Upper lobe of left lung (tissue), 6 donors: ENCODE measurements at regions not wholly inside any gene's neighbourhood (a gene's known extent, or its start where the extent isn't known, plus 50 kb on each side); places are given as distances from the start of the nearest gene placed in this dataset.

Experiments
- ATAC-seq, 2 donors: fragments of 200-7000 bp; cut with Tn5 transposase; one replicate each; pipeline ENCODE4 v1.9.1; 2022; ENCODE audit warnings: mild to moderate bottlenecking in 2 of 2, moderate library complexity in 2 of 2; ENCODE audit not compliant: low FRiP score in 2 of 2
- DNase-seq, 2 donors: peaks; one replicate each; pipeline ENCODE4 v3.0.0-alpha.2; 2019 to 2020
- H3K27ac ChIP-seq, 4 donors: fragments of 200-600 bp; sonication (generic); one replicate each; pipeline ENCODE4 v1.5.1; 2016 to 2019
- H3K27me3 ChIP-seq, 4 donors: fragments of 200-600 bp; sonication (generic); one replicate each; pipeline ENCODE4 v1.5.1; 2017 to 2019
- H3K36me3 ChIP-seq, 4 donors: fragments of 200-600 bp; sonication (generic); one replicate each; pipeline ENCODE4 v1.5.1; 2016 to 2019
- H3K4me1 ChIP-seq, 4 donors: fragments of 200-600 bp; sonication (generic); one replicate each; pipeline ENCODE4 v1.5.1; 2018 to 2019
- H3K4me3 ChIP-seq, 4 donors: fragments of 200-600 bp; sonication (generic); one replicate each; pipeline ENCODE4 v1.5.1; 2017 to 2019; ENCODE audit warnings: mild to moderate bottlenecking in 2 of 4, moderate library complexity in 1 of 4
- H3K9me3 ChIP-seq, 4 donors: fragments of 200-600 bp; sonication (generic); one replicate each; pipeline ENCODE4 v1.5.1; 2018 to 2019
- EP300 ChIP-seq, 4 donors: sonication (generic); formaldehyde crosslinking; IDR thresholded peaks; one replicate each; pipeline ENCODE4 v1.5.1; 2017; ENCODE audit warnings: antibody characterized with exemption in 4 of 4, control low read depth in 2 of 4
- POLR2A ChIP-seq, 4 donors: fragments of 450-650 bp; IDR thresholded peaks; one replicate each; pipeline ENCODE4 v1.5.1; 2016 to 2017; ENCODE audit warnings: antibody characterized with exemption in 4 of 4, mild to moderate bottlenecking in 2 of 4
- POLR2AphosphoS5 ChIP-seq, 2 donors: sonication (generic); formaldehyde crosslinking; IDR thresholded peaks; one replicate each; pipeline ENCODE4 v1.5.1; 2017; ENCODE audit warnings: antibody characterized with exemption in 2 of 2
- WGBS, 2 donors: methylation state at CpG; one replicate each; pipeline ENCODE4 v1.1.5; 2017 to 2018; 5-methylcytosine and 5-hydroxymethylcytosine counted together
- TF ChIP-seq, protein P1 (sequence below), 6 experiments: fragments of 450-650 bp in 4 of 6; fragments of 200-600 bp in 2 of 6; sonication (generic) in 2 of 6; IDR thresholded peaks; one replicate each; pipeline ENCODE4 v1.5.1; 2016 to 2019; ENCODE audit warnings: antibody characterized with exemption in 6 of 6
- donor health status: DM: no; HTN: no; CAD: no; lungs with moderate emphysema.
- donor health status: DM: no; HTN: yes; CAD: no; lungs with severe emphysema.

DNA sequence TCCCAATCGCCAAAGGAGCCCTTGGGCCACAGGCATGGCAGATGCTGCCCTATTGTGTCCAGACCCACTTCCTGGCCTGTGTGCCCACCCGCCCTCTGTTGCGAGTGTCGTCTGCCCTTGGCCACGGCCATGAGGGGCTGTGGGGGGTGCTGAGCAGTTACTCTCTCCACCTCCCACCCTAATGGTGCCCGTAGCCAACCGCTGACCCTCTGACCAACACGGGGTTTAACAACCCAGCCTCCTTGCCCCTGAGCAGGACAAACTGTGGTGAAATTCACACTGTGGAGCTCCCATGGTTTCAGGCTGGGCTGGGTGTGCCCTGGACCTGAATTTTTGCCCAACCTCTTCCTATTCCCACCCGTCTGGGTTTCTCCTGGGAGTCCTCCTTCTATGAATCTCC is 145.7 kb upstream of the HDAC4 start:
- no peaks in the 10 kb centered on the region for H3K27me3 ChIP-seq
- no peaks in the 10 kb centered on the region for H3K9me3 ChIP-seq
- H3K27ac ChIP-seq: no peak overlapping the region
- TF ChIP-seq, protein P1, sequence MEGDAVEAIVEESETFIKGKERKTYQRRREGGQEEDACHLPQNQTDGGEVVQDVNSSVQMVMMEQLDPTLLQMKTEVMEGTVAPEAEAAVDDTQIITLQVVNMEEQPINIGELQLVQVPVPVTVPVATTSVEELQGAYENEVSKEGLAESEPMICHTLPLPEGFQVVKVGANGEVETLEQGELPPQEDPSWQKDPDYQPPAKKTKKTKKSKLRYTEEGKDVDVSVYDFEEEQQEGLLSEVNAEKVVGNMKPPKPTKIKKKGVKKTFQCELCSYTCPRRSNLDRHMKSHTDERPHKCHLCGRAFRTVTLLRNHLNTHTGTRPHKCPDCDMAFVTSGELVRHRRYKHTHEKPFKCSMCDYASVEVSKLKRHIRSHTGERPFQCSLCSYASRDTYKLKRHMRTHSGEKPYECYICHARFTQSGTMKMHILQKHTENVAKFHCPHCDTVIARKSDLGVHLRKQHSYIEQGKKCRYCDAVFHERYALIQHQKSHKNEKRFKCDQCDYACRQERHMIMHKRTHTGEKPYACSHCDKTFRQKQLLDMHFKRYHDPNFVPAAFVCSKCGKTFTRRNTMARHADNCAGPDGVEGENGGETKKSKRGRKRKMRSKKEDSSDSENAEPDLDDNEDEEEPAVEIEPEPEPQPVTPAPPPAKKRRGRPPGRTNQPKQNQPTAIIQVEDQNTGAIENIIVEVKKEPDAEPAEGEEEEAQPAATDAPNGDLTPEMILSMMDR (IDR thresholded peaks at IDR 0.05): no peak
- no peak for TF ChIP-seq POLR2A (IDR thresholded peaks at IDR 0.05)
- no peak for TF ChIP-seq POLR2AphosphoS5 (IDR thresholded peaks at IDR 0.05)
- no peak for TF ChIP-seq EP300 (IDR thresholded peaks at IDR 0.05)
- WGBS, 2 donors: 73 to 93% methylated on average over 5 to 9 of the region's 9 CpGs
- no peak overlapping the region for H3K4me3 ChIP-seq
- no peaks in the 10 kb centered on the region for H3K36me3 ChIP-seq
- ATAC-seq: no peak
- DNase-seq: no peak
- H3K4me1 ChIP-seq: no peaks in the 10 kb centered on the region

DNA sequence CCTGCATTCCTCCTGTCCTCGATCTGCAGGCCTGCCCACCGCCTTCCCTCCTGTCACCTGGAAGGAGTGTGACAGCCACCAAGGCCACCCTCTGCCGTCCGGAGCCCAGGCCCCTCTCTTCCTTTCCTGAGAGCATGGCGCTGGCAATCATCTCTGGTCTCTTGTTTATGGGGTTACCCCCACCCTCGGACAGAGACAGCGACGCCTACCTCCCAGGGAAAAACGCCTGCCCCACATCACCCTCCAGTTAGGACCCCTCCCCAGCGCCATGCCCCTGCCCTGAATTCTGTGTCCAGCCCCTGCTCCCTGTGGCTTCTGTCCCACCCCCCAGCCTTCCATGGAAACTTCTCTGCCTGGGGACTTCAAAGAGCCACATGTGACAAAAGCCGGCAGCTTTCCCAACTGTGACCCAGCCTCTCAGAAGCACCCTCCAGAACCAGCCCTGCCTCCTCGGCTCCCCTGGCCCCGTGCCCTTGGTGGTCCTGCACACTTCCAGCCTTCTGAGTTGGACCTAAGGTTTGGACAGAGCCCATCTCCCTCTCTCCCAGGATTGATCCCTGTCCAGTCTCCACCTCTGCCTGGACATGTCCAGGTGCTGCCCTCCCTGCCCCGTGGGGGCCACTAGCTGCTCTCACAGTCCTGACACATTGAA is 145.0 kb upstream of the HDAC4 start:
- Histone ChIP-seq H3K27ac (no peak overlapping the region), H3K4me1 (no peaks in the 10 kb centered on the region), H3K36me3 (no peaks in the 10 kb centered on the region), H3K27me3 (no peaks in the 10 kb centered on the region), H3K9me3 (no peaks in the 10 kb centered on the region), H3K4me3 (no peak overlapping the region)
- ATAC-seq (no peak), DNase-seq (no peak)
- 85 to 89% methylated on average over 10 to 14 of the region's 14 CpGs for WGBS, 2 donors
- TF ChIP-seq POLR2A (IDR thresholded peaks at IDR 0.05): no peak
- no peak for TF ChIP-seq POLR2AphosphoS5 (IDR thresholded peaks at IDR 0.05)
- no peak for TF ChIP-seq EP300 (IDR thresholded peaks at IDR 0.05)
- TF ChIP-seq, protein P1 (IDR thresholded peaks at IDR 0.05): no peak

DNA sequence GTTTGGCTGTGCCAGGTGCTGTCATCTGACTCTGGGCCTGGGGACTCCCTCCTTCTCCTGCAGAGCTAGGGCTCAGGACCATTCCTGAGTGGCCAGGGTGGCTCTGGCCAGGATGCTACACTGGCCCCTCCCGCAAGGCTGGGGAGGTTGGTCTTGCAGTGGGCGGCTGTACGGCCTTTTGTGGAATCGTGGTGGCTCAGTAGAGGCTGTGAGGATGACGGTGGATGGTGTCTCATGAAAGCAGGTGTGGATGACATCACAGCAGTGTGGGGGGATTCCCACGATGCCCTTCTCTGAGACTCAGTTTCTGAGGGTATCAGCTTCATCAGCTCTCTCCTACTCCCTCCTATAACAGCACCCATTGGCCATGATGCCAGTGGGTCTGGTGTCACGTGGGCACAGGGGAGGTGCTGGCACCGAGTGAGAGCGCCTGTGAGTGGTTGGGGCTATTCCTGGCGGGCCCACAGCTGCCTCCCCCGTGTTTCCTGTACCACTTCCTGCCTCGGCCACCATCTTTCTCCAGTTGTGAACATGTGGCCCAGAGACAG is 144.2 kb upstream of the HDAC4 start:
- no peak for TF ChIP-seq POLR2A (IDR thresholded peaks at IDR 0.05)
- TF ChIP-seq, protein P1 (IDR thresholded peaks at IDR 0.05): no peak
- TF ChIP-seq POLR2AphosphoS5 (IDR thresholded peaks at IDR 0.05): no peak
- TF ChIP-seq EP300 (IDR thresholded peaks at IDR 0.05): no peak
- Histone ChIP-seq H3K9me3 (no peaks in the 10 kb centered on the region), H3K36me3 (no peaks in the 10 kb centered on the region), H3K4me1 (no peaks in the 10 kb centered on the region), H3K27ac (no peak overlapping the region), H3K27me3 (no peaks in the 10 kb centered on the region), H3K4me3 (no peak overlapping the region)
- ATAC-seq: no peak
- no peak for DNase-seq
- 72 to 73% methylated on average over 10 to 11 of the region's 12 CpGs for WGBS, 2 donors

DNA sequence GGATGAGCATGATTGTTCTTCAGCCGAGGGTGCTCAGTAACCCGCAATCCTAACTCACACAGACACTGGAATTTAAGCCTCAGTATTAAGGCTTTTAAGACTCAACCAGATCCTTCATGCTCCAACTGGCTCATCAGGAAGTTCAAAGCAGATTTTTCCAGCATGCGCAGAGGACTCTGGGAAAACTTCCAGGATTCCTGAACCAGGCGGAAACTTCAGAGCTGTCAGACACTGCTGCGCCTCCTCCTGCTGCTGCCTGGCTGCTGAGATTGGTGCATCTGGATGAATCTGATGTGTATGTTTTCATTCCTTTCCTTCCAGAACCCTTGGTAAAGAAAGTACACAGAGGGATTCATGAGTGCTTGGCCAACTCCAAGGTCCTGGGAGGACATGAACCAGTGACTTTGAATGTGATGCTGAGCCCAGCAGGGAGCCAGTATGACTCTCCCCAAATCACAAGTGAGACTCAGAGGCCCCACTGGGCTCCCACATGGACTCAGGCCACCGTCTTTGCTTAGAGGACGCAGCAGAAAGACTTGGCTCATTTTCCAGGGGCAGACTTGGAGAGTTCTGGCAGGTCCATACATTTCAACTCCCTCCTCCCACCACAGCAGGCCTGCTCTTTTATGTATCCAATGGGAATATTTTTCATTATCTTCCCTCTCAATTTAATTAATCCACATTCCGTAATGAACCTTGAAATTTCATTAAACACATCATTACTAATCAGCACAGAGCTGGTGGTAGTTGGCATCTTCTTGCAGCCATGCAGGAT is 143.5 kb upstream of the HDAC4 start:
- ATAC-seq (peak in 1 of 2 donors; percentile 34), DNase-seq (no peak)
- H3K27ac ChIP-seq: no peak overlapping the region
- TF ChIP-seq, protein P1 (IDR thresholded peaks at IDR 0.05): no peak
- no peak for TF ChIP-seq POLR2A (IDR thresholded peaks at IDR 0.05)
- H3K4me1 ChIP-seq: no peaks in the 10 kb centered on the region
- no peaks in the 10 kb centered on the region for H3K9me3 ChIP-seq
- H3K36me3 ChIP-seq: no peaks in the 10 kb centered on the region
- H3K27me3 ChIP-seq: no peaks in the 10 kb centered on the region
- no peak overlapping the region for H3K4me3 ChIP-seq
- 72 to 77% methylated on average over 8 of the region's 8 CpGs for WGBS, 2 donors
